Esophagus mucosa (tissue), 1 donor: ENCODE measurements at regions not wholly inside any gene's neighbourhood (a gene's known extent, or its start where the extent isn't known, plus 50 kb on each side); places are given as distances from the start of the nearest gene placed in this dataset.

ENCODE experiments used
- ATAC-seq: fragments of 200-7000 bp; cut with Tn5 transposase; one replicate; pipeline ENCODE4 v1.9.1; 2020
- donor health status: DM: yes; HTN: yes; CAD: no.

DNA sequence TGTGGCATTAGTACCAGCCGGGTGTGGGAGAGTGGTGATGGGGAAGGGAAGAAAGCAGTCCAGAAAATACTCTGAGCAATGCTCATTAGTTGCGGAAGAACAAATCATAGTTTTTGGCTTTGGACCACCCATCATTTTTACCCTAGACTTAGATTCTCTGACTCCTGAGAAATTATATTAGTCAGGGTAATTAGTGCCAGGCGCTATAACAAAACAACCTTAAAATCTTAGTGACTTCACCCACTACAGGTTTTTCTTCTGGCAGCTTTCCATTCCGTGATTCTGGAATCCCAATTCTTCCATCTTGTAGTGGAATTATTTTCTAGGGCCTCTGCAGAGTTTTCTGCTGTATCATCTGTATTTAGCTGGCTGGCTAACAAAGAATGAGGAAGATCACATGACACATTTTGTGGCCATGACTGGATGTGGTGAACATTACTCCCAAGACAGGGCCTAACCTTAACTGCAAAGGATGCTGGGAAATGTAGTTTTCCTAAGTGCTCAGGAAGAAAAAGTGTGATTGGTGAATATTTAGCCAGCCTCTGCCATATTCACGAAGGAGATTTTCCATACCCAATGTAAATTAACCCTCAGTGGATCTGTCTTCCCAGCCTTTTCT lies 373.0 kb upstream of the MEF2C start:
- ATAC-seq = no peak

GRCh38 chr5:89253666-89254352 lies 370.8 kb upstream of the MEF2C start:
- ATAC-seq = no peak

- ATAC-seq = no peak
Observed at GRCh38 chr5:89246864-89247263, 363.9 kb upstream of the MEF2C start.

DNA sequence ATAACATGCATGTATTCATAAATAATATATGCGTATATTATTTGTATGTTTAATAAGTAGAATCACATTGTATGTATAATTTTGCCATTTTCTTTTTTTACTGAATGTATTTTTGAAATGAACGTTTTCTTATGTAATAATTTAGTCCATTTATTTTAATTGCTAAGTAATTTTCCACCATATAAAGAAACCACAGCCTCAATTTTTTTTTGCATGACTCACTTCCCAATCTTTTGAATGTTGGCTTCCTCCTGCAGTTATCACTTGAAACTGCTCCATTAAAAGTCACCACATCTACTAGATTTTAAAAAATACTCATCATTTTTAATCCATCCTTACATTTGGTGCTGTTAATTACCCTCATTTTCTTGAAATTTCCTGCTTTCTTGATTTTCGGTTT lies 363.3 kb upstream of the MEF2C start:
- ATAC-seq = no peak

DNA sequence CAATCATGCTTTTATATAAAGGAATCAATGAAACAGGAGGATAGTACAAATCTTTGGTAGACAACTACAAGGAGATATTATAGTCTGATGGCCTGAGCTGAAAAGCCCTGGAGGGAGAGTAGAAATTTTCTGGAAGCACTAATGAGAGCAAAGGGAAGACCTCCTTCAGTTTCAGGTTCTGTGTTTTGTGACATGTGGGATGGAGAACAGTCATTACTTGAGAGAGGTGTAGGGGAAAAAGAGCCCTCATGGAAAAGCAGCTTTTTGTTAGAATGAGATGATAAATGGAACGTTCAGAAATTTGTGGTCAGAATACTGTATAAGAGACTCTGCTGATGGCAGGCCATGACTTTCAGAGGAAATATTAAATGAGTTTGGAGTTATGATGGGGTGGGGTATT lies 360.6 kb upstream of the MEF2C start:
- no peak for ATAC-seq

- no peak for ATAC-seq
Observed at GRCh38 chr5:89241186-89241585, 358.2 kb upstream of the MEF2C start.

DNA sequence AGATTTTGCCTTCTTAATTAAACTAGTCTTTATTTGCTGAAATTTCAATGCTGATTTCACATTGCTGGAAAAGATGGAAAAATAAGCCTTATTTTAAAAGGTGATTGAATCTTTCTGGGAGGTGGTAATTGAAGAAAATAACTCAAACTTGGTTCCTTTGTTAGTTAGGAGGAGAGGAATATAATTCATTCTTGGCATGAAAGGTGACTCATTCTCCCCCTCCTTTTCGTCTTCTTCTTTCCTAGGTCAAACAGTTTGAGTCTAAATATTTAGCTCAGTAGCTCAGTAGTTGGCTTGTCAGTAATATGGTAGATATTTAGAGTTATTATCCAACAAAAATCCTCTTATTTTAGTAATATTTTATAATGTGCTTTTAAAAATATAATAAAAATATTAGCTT lies 353.9 kb upstream of the MEF2C start:
- ATAC-seq = no peak

DNA sequence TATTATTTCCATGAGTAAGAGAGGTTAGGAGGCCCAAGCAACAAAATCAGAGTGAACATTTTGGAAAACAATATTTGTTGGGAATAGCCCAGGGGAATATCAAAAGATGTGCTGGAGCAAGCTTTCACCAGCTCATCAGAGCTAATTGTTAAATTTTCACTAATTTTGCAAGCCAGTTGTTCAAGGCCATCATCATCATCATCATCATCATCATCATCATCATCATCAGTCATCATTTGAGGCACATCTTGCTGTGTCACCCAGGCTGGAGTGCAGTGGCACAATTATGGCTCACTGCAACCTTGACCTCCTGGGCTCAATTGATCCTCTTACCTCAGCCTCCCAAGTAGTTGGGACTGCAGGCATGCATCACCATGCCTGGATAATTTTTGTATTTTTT lies 350.5 kb upstream of the MEF2C start:
- ATAC-seq = no peak

- ATAC-seq = no peak
Observed at GRCh38 chr5:89232139-89232603, 349.2 kb upstream of the MEF2C start.

DNA sequence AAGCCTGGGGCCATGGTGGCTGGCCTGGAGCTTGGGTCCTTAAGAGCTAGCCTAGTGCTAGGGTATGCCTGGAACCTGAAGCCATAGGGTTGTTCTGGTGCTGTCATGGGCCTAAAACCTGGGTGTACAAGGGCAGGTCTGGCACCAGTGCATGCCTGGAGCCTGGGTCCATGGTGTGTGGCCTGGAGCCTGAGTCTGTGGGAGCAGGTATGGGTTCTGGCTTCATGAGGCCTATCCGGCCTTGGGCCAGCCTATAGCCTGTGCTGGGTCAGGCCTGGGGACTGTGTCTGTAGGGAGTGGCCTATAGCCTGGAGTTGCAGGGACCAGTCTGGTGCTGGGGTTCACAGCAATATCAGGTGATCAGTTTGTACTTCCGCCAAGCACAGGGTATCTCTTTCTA lies 347.2 kb upstream of the MEF2C start:
- ATAC-seq = no peak

DNA sequence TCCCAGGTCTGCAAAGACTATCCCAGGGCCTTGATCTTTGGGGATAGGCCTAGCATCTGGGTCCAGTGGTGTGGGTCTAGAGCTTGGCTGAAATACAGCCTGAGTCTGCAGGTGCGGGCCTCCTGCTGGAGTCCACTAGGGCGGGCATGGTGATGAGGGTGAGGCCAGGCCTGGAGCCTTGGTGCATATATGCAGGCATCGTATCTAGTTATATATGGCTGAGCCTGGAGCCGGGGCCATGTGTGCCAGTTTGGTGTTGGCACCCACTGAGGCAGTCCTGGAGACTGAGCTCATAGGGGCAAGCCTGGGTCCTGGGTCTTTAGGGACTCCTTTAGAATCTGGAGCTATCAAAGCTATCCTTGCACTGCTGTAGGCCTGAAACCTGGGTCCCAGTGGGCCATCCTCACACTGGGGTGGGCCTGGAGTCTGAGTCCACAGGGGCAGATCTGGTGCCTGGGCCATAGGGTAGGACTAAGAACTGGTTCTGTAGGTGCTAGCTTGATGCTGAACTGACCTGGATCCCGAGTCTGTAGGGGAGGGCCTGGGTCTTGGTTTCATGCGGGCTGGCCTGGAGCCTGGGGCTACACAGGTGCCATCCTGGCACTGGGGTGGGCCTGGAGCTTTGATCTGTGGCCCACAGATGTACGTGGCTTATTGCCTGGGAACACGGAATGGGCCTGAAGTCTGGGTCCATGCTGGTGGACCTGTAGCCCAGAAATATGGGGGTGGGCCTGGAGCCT lies 346.5 kb upstream of the MEF2C start:
- ATAC-seq = no peak

DNA sequence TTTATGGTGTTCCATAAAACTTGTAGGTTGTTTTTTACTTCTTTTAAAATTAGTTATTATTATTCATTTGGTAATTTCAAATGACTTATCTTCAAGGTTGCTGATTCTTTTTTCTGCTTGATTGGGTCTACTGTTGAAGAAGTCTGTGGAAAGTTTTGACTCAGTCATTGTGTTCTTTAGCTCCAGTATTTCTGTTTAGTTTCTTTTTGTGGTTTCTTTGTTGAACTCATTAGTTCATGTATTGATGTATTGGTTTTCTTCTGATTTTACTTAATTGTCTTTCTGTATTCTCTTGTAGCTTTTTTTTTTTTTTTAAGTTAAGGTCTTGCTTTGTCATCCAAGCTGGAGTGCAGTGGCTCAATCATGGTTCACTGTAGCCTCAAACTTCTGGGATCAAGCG lies 345.4 kb upstream of the MEF2C start:
- ATAC-seq = no peak

DNA sequence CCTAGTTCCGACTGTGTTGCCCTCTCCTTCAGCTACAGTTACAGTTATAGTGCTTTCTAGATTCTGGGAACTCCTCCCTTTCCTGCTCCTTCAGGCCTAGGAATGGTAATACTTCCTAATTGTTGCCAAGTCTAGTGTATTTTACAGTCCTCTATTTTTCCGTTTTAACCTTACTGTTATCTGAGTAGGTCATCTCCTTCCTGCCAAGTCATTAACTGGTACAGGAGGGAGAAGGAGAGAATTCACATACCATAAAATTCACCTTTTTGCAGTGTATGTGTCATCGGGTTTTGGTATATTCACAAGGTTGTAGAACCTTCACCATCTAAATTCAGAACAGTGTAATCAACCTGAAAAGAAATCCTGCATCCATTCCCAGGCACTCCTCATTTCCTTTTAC lies 335.4 kb upstream of the MEF2C start:
- no peak for ATAC-seq

GRCh38 chr5:89216606-89217005 lies 333.6 kb upstream of the MEF2C start:
- no peak for ATAC-seq

DNA sequence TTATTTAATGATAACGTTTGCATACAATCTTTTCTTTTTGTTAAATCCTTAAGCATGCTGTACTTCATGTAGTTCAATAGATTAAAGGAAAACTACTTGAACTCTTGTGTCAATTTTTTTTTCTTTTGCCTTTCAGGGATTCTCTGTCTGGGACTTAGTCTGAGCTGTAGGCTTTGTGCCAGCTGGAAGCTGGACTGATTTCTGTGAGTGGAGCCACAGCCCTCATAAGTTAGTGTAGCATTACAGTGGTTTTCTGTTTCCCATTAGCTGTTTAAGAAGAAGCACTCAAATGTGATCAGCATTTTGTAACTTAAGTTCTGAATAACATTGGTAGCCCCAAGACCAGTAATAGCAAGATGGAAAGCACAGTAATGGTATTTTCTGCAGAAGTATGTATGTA lies 330.6 kb upstream of the MEF2C start:
- ATAC-seq = no peak

DNA sequence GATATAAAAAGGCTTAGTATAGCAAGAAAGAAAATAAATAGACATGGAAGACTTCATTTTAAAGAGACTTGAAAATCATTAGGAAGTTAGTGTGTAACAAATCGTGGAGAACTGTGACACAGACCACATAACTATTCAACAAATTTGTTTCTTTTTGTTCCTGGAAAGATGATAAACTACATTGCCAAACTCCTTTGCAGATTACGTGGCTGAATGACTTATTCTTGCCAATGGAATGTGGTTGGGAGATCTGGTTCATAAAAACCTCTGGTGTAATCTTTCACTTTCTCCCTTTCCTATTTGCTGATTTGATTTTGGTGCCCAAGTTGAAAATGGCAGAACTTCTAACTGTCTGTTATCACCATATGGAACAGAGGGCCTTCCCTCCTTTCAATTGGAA lies 328.9 kb upstream of the MEF2C start:
- no peak for ATAC-seq

GRCh38 chr5:89208811-89209210 lies 325.8 kb upstream of the MEF2C start:
- no peak for ATAC-seq

GRCh38 chr5:89208392-89208791 lies 325.4 kb upstream of the MEF2C start:
- no peak for ATAC-seq

DNA sequence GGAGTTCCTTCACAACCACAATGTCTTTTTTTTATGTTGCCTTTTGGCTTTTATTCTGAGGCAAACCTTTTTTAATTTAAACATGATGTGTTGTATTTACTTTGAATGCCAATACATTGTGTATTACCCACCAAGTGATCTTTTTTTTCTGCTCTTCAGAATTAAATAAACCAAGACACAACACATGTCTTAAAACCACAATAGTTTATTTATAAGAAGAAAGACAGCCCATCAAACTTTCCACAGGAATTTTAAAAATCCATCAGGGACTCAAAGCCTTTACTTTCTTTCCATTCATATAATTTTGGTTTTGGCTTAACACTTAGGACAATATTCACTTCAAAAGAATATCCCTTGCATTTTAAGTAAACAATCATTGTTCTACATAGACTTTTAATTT lies 321.8 kb upstream of the MEF2C start:
- no peak for ATAC-seq

DNA sequence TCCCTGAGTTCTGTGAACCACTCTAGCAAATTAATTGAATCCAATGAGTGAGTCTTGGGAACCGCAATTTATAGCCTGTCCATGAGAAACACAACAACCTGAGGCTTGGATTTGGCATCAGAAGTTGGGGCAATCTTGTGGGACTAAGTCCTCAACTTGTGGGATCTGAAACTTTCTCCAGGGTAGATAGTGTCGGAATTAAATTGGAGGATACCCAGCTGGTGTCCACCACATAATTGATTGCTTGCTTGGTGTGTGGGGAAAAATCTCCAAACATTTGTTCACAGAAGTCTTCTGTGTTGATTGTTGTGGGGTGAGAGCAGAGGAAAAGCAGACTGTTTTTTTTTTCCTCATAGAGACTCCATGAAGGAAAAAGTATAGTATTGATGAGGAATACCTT lies 320.6 kb upstream of the MEF2C start:
- no peak for ATAC-seq

DNA sequence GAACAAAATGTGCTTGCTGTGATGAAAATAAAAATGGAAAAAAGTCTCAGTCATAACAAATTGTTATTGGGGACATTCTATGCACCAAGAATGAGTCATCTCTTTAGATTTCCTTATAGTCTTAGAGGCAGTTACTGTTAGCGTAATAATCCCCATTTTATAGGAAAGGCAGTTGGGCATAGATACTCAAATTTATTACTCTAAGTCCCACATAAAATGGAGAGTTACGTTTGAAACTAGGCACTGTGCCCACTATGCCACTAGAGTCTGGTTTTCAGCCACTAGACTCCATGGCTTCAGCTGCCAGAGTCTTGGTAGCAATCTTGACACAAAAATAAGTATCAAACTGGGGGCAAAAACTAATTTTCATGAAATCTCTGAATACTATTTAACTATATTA lies 317.9 kb upstream of the MEF2C start:
- no peak for ATAC-seq

- no peak for ATAC-seq
Observed at GRCh38 chr5:89199306-89199705, 316.3 kb upstream of the MEF2C start.

DNA sequence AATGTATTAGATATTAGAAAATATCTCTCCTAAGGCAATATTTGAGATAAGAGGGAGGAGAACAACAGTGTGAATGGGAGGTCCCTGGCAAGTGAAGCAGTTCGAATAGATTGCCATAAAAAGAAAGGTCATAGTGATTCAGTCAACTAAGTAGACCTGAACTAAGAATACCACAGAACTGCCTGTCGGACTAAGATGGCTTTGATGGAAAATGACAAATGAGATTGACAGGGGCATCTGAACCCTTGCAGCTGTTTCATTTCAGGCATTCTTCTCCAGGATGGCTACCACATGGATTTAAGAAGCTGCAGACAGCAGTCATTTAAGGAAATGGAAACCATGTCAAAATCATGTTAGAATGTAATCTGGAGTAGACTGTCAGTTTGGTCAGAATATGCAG lies 308.4 kb upstream of the MEF2C start:
- no peak for ATAC-seq
